ENCODE measurements at regions not wholly inside any gene's neighbourhood (a gene's known extent, or its start where the extent isn't known, plus 50 kb on each side); places are given as distances from the start of the nearest gene placed in this dataset.

DNA sequence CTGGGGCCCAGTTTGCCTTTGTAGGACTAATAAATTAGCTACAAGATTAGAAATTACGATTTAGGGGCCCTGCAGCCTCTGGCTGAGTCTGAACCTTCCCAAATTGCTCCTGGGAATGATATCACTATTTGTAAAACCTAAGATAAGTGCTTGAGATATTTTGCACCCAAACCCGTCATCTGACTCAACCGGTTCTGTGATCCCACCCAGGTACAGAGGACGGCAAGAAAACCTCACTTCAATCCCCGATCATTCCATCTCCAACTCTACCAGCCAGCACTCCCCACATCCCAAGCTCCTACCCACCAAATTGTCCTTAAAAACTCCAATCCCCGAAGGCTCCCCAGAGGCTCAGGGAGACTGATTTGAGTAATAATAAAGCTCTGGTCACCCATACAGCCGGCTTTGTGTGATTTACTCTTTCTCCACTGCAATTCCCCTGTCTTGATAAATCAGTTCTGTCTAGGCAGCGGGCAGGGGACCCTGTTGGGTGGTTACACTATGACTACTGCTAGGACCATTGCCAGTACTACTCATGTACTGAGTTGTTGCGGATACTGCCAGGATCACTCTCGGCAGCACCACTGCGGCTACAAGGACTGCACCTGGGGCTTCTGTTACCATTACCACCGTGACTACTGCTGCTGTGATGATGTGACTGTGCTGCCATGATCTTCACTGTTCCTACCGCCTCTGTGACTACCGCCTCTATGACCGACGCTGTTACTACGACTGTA, 73.1 kb downstream of the IRF8 start:
- H3K9ac ChIP-seq (ENCODE audit: low read length): no peak overlapping the region
- ChIA-PET POLR2A (ENCODE audit: unreplicated experiment) (no interaction called here), CTCF (no interaction called here)
- TF ChIP-seq EZH2phosphoT487 (IDR thresholded peaks at IDR 0.05; ENCODE audit: borderline replicate concordance, low read length) (no peak), EZH2 (IDR thresholded peaks at IDR 0.05; ENCODE audit: low read length, unreplicated experiment) (no peak)
- TF ChIP-seq, protein P1, sequence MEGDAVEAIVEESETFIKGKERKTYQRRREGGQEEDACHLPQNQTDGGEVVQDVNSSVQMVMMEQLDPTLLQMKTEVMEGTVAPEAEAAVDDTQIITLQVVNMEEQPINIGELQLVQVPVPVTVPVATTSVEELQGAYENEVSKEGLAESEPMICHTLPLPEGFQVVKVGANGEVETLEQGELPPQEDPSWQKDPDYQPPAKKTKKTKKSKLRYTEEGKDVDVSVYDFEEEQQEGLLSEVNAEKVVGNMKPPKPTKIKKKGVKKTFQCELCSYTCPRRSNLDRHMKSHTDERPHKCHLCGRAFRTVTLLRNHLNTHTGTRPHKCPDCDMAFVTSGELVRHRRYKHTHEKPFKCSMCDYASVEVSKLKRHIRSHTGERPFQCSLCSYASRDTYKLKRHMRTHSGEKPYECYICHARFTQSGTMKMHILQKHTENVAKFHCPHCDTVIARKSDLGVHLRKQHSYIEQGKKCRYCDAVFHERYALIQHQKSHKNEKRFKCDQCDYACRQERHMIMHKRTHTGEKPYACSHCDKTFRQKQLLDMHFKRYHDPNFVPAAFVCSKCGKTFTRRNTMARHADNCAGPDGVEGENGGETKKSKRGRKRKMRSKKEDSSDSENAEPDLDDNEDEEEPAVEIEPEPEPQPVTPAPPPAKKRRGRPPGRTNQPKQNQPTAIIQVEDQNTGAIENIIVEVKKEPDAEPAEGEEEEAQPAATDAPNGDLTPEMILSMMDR (conservative IDR thresholded peaks at IDR 0.05; ENCODE audit: low read depth, low read length): no peak
- no peak overlapping the region for H2AFZ ChIP-seq (ENCODE audit: low read length)
- H4K20me1 ChIP-seq (ENCODE audit: low read length): no peaks in the 10 kb centered on the region
- DNase-seq (no peak), ATAC-seq (no peak)
- intact Hi-C loops (cut with micrococcal nuclease): no loop called here
- H3K27ac ChIP-seq (ENCODE audit: low read length): no peak overlapping the region
- no peak overlapping the region for H3K4me3 ChIP-seq (ENCODE audit: low read length)
- no peaks in the 10 kb centered on the region for H3K79me2 ChIP-seq (ENCODE audit: low read length)
- peaks cover 34% of the 10 kb centered on the region for H3K27me3 ChIP-seq (ENCODE audit: low read length)
- H3K36me3 ChIP-seq (ENCODE audit: low read depth, low read length): no peaks in the 10 kb centered on the region
- H3K4me1 ChIP-seq (ENCODE audit: insufficient read depth, low read length): no peaks in the 10 kb centered on the region
- H3F3A ChIP-seq (ENCODE audit: low read length, unreplicated experiment): no peaks in the 10 kb centered on the region
- no peak overlapping the region for H3K4me2 ChIP-seq (ENCODE audit: low read length)
- H3K9me3 ChIP-seq (ENCODE audit: low read length): no peaks in the 10 kb centered on the region
- no peaks in the 10 kb centered on the region for H3K9me2 ChIP-seq (replicated peaks; ENCODE audit: low read length)
- no TSS peak for BruUV-seq (replicated peaks)

DNA sequence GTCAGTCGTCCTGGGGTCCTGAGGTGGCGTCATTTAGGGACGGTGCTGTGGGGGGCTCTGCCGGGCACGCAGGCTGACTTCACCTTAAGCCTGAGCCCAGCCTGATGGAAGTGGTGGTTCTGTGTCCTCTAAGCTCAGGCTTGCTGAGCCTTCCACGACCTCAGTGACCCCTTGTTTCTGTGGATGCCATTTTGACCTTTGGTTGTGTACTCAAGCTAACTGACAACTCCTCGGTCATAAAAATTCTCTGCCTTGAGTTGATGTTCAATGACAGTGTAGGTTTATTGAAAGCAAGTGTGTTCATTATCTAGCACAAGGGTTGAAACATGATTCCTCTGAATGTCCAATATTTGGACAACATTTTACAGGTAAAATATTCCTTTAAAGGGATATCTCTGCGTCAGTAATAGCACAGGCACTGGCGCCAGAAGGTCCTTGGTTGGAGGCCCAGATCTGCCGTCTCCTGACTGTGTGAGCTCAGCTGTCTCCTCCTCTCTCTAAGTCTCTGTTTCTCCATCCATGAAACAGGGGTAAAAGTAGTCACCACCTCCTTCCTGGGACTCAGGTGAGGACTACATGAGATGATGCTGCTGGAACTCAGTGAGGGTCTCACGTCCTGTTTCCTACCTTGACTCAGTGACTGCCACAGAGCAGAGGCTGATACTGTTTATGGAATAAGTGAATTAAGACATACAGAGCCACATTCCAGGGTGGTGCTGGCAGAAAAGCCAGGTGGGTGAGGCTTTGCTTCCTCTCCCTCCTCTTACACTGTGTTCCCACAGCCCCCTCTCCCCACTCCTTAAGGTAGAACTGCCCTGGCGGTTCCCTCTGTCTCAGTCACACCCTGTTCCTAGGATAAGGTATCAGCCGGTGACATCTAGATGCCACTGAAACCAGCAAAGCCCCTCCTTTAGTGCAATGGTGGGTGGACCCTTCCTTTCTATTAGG, 75.7 kb downstream of the IRF8 start:
- H2AFZ ChIP-seq (ENCODE audit: low read length): no peak overlapping the region
- no peaks in the 10 kb centered on the region for H3K4me1 ChIP-seq (ENCODE audit: insufficient read depth, low read length)
- CTCF ChIA-PET: no interaction called here
- no peak for ATAC-seq
- no peak overlapping the region for H3K4me3 ChIP-seq (ENCODE audit: low read length)
- no peaks in the 10 kb centered on the region for H3K79me2 ChIP-seq (ENCODE audit: low read length)
- DNase-seq: no peak
- H3K9ac ChIP-seq (ENCODE audit: low read length): no peak overlapping the region
- no peaks in the 10 kb centered on the region for H4K20me1 ChIP-seq (ENCODE audit: low read length)
- intact Hi-C loops (cut with micrococcal nuclease): no loop called here
- H3K4me2 ChIP-seq (ENCODE audit: low read length): no peak overlapping the region
- POLR2A ChIA-PET (ENCODE audit: unreplicated experiment): no interaction called here
- peaks cover 38% of the 10 kb centered on the region for H3K27me3 ChIP-seq (ENCODE audit: low read length)
- no peaks in the 10 kb centered on the region for H3F3A ChIP-seq (ENCODE audit: low read length, unreplicated experiment)
- no TSS peak for BruUV-seq (replicated peaks)
- TF ChIP-seq EZH2 (IDR thresholded peaks at IDR 0.05; ENCODE audit: low read length, unreplicated experiment): no peak
- no peaks in the 10 kb centered on the region for H3K9me3 ChIP-seq (ENCODE audit: low read length)
- H3K9me2 ChIP-seq (replicated peaks; ENCODE audit: low read length): no peaks in the 10 kb centered on the region
- H3K36me3 ChIP-seq (ENCODE audit: low read depth, low read length): no peaks in the 10 kb centered on the region
- H3K27ac ChIP-seq (ENCODE audit: low read length): no peak overlapping the region

DNA sequence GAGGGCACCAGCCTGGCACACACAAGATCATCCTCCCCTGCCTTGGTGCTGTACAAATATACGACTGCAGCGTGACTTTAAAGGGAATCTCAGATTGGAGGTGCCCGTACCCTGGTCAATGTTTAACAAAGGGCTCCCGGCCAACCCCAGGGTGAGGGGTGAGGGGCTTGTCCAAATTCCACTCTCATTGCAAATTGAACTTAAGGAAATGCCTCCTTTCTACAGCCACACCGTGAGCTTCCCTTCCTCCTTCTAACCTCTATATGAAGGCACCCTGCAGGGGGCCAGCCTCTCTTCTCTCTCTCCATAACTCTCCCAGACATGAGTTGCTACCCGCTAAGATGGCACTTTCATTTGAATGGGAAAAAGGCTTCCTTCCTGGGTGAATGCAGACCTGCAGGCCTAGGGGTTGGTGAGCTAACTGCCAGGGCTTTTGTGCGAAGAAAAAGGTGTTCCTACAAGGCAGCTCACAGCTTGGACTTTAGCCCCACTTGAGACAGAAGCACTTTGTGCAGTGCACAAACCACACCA, 76.6 kb downstream of the IRF8 start:
- Histone ChIP-seq H3K27ac (ENCODE audit: low read length) (no peak overlapping the region), H3K9ac (ENCODE audit: low read length) (no peak overlapping the region), H3F3A (ENCODE audit: low read length, unreplicated experiment) (no peaks in the 10 kb centered on the region), H3K27me3 (ENCODE audit: low read length) (peaks cover 45% of the 10 kb centered on the region), H3K9me3 (ENCODE audit: low read length) (no peaks in the 10 kb centered on the region), H2AFZ (ENCODE audit: low read length) (no peak overlapping the region), H3K9me2 (replicated peaks; ENCODE audit: low read length) (no peaks in the 10 kb centered on the region), H3K4me1 (ENCODE audit: insufficient read depth, low read length) (no peaks in the 10 kb centered on the region), H3K36me3 (ENCODE audit: low read depth, low read length) (no peaks in the 10 kb centered on the region), H3K79me2 (ENCODE audit: low read length) (no peaks in the 10 kb centered on the region), H3K4me2 (ENCODE audit: low read length) (no peak overlapping the region), H4K20me1 (ENCODE audit: low read length) (no peaks in the 10 kb centered on the region), H3K4me3 (ENCODE audit: low read length) (no peak overlapping the region)
- DNase-seq (no peak), ATAC-seq (no peak)
- no TSS peak for BruUV-seq (replicated peaks)
- CTCF ChIA-PET: no interaction called here
- intact Hi-C loops (cut with micrococcal nuclease): no loop called here
- TF ChIP-seq, protein P1 (conservative IDR thresholded peaks at IDR 0.05; ENCODE audit: low read depth, low read length): no peak
- TF ChIP-seq EZH2phosphoT487 (IDR thresholded peaks at IDR 0.05; ENCODE audit: borderline replicate concordance, low read length) (no peak), EZH2 (IDR thresholded peaks at IDR 0.05; ENCODE audit: low read length, unreplicated experiment) (no peak)
- POLR2A ChIA-PET (ENCODE audit: unreplicated experiment): no interaction called here

Measured in PC-3 (cell line).